HUDEP-2 (cell line): ENCODE measurements at regions not wholly inside any gene's neighbourhood (a gene's known extent, or its start where the extent isn't known, plus 50 kb on each side); places are given as distances from the start of the nearest gene placed in this dataset.
"Not testable (repeated sequence)": the region's sequence is repeated elsewhere in the genome, so short reads cannot be mapped to it uniquely, and the experiment has no call there.

Source experiments
- DNase-seq, 76 experiments: peaks; one replicate each; lab custom pipeline; 2025; ENCODE audit not compliant: unreplicated experiment in 76 of 76; lab: John Stamatoyannopoulos, UW

- not testable (repeated sequence) for DNase-seq
These were observed 183.7 kb upstream of the AKAP13 start for GRCh38 chr15:85196697-85197096.

GRCh38 chr15:85197582-85197981 is 182.8 kb upstream of the AKAP13 start:
- not testable (repeated sequence) for DNase-seq

GRCh38 chr15:85198432-85198831 is 182.0 kb upstream of the AKAP13 start:
- DNase-seq, result not testable (repeated sequence)

GRCh38 chr15:85200215-85200614 is 180.2 kb upstream of the AKAP13 start:
- DNase-seq, result not testable (repeated sequence)

GRCh38 chr15:85201118-85201793 is 179.1 kb upstream of the AKAP13 start:
- not testable (repeated sequence) for DNase-seq

GRCh38 chr15:85204481-85204880 is 175.9 kb upstream of the AKAP13 start:
- not testable (repeated sequence) for DNase-seq

GRCh38 chr15:85233791-85234325 is 146.5 kb upstream of the AKAP13 start:
- DNase-seq, result not testable (repeated sequence)

GRCh38 chr15:85234450-85235196 is 145.8 kb upstream of the AKAP13 start:
- not testable (repeated sequence) for DNase-seq

GRCh38 chr15:85244056-85244455 is 136.3 kb upstream of the AKAP13 start:
- not testable (repeated sequence) for DNase-seq

GRCh38 chr15:85250938-85251542 is 129.4 kb upstream of the AKAP13 start:
- peak in 2 of 76 experiments; percentile 10 for DNase-seq

GRCh38 chr15:85253196-85253915 is 127.0 kb upstream of the AKAP13 start:
- DNase-seq, result not testable (repeated sequence)

GRCh38 chr15:85254961-85255360 is 125.4 kb upstream of the AKAP13 start:
- not testable (repeated sequence) for DNase-seq

- not testable (repeated sequence) for DNase-seq
These were observed 124.9 kb upstream of the AKAP13 start for GRCh38 chr15:85255502-85255901.

- not testable (repeated sequence) for DNase-seq
These were observed 124.1 kb upstream of the AKAP13 start for GRCh38 chr15:85256009-85256997.

GRCh38 chr15:85258062-85258445 is 122.3 kb upstream of the AKAP13 start:
- not testable (repeated sequence) for DNase-seq

GRCh38 chr15:85258559-85259209 is 121.7 kb upstream of the AKAP13 start:
- not testable (repeated sequence) for DNase-seq

- not testable (repeated sequence) for DNase-seq
These were observed 119.9 kb upstream of the AKAP13 start for GRCh38 chr15:85260526-85260925.

GRCh38 chr15:85262461-85263055 is 117.8 kb upstream of the AKAP13 start:
- not testable (repeated sequence) for DNase-seq
